ENCODE measurements at regions not wholly inside any gene's neighbourhood (a gene's known extent, or its start where the extent isn't known, plus 50 kb on each side); places are given as distances from the start of the nearest gene placed in this dataset.
A peak's percentile ranks its signal among the peaks of the same experiment; 100 is the strongest.

- peak; percentile 75 for DNase-seq
Observed at GRCh38 chr9:131809941-131810344, 70.1 kb upstream of the RAPGEF1 start.

GRCh38 chr9:131808291-131808690 is 68.4 kb upstream of the RAPGEF1 start:
- DNase-seq = no peak

DNA sequence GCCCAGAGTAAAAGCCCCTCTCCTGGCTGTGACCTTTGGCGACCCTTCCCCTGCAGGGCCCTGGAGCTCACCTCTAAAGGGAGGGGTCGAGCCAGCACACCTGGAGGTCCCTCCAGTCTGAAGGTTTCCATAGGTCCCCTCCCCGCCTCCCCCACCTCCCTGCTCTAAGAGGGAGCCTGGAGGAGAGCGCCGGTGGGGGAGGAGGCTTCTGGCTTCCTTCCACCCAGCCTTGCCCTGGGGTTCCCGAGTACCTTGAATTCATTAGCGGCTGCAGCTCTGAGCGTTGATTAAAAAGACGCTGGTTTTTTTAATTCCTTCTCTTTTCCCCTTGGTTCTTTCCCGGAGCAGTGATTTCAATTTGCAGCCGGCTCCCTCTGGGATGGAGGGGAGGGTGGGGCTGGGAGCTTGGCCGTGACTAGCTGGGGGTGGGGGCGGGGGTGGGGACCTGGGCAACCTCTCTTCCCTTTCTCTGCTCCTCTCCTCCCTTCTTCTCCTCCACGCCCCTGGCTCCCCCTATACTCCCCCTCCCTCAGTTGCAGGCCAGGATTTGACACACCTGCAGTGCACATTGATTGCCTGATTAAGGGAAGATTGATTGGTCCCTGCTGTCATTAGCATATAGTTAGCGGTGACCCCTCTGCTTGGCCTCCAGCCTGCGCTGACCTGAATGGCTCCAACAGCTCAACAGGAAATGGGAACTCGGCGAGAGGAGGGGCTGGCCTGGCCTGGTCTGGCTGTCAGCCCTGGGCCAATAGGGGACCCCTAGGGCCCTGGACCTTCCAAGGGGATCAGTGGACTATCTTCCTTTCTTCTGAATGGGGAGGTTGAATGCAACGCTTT is 67.5 kb upstream of the RAPGEF1 start:
- no peak for DNase-seq

GRCh38 chr9:131805803-131806202 is 65.9 kb upstream of the RAPGEF1 start:
- no peak for DNase-seq

GRCh38 chr9:131804826-131805225 is 65.0 kb upstream of the RAPGEF1 start:
- DNase-seq = no peak

GRCh38 chr9:131803758-131804411 is 64.0 kb upstream of the RAPGEF1 start:
- DNase-seq = no peak

GRCh38 chr9:131801810-131802209 is 61.9 kb upstream of the RAPGEF1 start:
- no peak for DNase-seq

DNA sequence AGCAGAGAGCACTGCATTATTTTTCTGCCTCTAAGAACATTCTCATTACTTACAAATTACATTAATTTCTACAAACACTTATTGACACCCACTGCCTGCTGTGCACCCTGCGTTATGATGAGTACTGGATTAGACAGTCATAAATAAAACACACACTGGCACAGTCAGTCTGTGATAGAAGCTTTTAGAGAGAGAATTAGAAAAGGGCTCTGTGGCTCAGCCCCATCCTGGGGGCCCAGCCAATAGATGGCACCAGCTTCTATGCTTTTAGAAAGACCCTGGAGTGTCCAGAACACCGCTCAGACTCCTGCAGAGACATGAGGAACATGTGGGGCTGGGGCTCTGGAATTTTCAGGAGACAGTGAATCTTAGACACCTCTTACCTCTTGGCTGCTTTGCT is 61.0 kb upstream of the RAPGEF1 start:
- no peak for DNase-seq

- no peak for DNase-seq
Observed at GRCh38 chr9:131800366-131800765, 60.5 kb upstream of the RAPGEF1 start.

- peak; percentile 21 for DNase-seq
Observed at GRCh38 chr9:131799177-131799823, 59.4 kb upstream of the RAPGEF1 start.

GRCh38 chr9:131798246-131798645 is 58.4 kb upstream of the RAPGEF1 start:
- DNase-seq = no peak

DNA sequence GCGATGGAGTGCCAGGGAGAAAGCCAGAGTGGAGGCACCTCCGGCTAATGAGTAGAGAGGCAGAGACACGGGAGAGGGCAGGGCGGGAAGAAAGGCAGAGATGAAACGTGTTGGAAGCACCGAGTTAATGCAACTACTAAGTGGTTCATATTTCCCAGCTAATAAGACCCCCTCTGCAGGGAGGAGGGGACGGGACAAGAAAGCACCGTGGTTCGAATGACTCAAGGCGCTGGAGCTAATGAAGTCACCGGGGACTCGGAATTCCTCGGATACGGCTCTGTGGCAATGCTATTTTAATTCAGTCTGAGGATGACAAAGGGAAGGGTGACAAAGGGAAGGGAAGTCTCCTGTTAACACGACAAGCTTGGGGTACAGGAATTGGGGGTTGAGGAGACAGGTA is 54.5 kb upstream of the RAPGEF1 start:
- DNase-seq = no peak

- no peak for DNase-seq
Observed at GRCh38 chr9:131791542-131792254, 51.8 kb upstream of the RAPGEF1 start.

Measured in HCEC 1CT (cell line).